HG02938 (cell line): ENCODE measurements at regions not wholly inside any gene's neighbourhood (a gene's known extent, or its start where the extent isn't known, plus 50 kb on each side); places are given as distances from the start of the nearest gene placed in this dataset.
"Not testable (repeated sequence)": the region's sequence is repeated elsewhere in the genome, so short reads cannot be mapped to it uniquely, and the experiment has no call there.

Experiments used
- ATAC-seq: cut with Tn5 transposase; IDR thresholded peaks from one replicate; pipeline ENCODE4 v1.9.1; 2021; ENCODE audit warnings: mild to moderate bottlenecking, moderate library complexity; ENCODE audit not compliant: unreplicated experiment

GRCh38 chr2:12465631-12466135, 251.1 kb upstream of the TRIB2 start:
- ATAC-seq: no peak

DNA sequence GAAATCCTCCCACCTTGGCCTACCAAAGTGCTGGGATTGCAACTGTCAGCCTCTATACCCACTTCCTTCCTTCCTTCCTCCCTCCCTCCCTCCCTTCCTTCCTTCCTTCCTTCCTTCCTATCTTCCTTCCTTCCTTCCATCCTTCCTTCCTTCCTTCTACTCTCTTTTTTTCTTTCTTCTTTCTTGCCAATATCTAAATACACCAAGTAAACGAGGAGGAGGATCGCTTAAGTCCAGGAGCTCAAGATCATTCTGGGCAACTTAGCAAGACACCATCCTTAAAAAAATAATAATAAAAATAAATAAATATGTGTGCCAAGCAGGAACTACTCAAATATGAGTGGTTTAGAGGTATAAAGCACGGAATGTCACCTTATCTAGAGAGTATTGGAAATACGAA, 249.4 kb upstream of the TRIB2 start:
- ATAC-seq: no peak

DNA sequence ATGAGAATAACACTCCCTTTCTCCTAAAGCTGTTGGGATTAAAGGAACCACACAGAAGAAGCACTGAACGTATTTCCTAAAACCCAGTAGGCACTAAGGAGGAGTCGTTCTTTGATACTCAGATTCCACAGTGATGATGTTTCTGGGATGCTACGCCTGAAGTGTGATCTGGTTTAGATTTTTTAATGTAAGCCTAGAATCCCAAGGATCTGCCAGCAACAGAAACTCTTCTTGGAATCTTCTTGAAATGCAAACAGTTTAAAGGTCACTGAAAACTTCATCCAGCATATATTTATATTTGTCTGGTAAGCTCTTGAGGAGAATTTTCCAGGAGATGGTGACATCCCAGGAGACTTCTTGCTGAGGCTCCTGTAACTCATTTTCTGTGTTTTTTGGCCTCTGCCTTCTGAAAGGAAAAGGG, 247.6 kb upstream of the TRIB2 start:
- no peak for ATAC-seq

GRCh38 chr2:12472265-12472664, 244.5 kb upstream of the TRIB2 start:
- ATAC-seq: not testable (repeated sequence)

DNA sequence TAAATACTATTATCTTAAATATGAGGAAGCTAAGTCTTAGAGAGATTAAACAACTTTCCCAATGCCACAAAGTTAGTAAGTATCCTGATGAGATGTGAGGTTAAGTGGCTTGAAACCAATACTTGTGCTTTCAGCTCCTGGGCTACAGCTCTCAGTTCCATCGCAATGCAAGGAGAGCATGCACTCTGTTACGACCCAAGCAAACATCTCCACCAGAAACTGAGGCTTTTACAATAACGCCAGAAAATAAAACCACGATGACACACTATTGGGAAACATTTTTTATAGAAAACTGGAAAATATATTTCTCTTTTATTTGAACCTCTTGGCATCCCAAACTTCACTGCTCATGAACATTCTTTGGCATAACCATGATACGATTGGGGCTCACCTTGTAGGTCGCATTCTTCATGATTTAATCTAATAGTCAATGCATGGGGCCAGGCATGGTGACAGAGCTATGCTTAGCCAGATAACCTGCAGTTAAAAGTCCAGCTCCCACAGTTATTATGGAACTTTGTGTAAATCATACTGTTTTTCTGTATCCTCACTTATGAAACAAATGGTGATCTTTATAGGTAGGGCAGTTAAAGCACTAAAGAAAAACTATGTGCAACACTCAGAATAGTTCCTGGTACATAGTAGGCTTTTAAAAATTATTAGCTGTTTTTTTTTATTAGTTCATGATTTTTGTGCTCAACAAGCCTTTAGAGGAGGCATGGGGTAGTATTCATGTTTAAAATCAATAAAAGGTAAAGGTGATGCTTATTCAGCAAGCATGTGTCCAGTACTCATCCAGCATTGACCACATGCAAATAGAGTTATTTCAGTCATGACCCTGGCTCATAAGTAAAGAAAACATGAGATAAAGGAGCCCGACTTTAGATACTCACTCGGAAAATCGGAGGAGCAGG, 238.3 kb upstream of the TRIB2 start:
- ATAC-seq: no peak

DNA sequence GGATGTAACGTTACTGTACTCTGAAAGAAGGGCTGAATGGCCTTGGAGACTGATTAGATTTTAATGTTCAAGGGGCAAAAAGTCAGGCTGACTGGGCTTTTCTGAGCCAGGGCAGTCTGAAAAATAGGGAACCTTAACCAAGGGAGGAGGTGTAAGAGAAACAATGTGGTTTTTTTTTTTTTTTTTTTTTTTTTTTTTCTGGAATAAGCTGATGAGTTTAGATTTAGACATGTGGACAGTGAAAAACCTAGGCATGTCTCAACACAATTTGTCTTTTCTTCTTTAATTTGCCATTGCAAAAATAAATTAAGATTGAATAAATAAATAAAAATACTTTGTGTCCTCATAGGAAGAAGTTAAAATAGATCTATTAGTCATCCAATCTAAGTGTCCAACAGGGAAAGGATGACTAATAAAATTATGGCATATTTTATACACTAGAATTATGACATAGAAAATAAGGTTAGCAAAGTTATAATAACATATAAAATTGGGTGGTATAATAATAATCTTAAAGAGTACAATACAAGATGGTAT, 237.6 kb upstream of the TRIB2 start:
- no peak for ATAC-seq

DNA sequence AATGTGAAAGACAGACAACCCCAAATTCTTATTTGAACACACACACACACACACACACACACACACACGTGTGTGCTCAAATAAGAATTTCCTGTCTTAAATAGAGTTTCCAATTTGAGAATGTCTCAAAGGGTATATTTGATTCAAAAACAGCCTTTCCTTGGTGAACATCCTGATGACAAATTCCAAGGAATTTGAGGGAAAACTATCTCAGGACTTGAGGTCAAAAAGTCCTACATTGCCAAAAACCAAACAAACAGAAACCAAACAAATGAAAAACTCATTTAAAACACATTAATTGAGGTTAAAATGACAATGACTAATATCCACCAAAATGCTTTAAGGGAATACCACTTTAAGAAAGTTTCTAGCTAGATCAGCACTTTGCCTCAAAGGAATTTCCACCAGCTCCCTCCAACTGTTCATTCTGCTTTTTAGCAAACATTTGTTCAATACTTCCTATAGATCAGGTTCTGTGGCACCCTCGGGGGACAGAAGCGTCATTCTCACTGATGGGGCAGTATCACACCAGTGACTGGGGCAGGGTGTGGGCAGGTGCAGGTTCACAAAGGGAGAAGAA, 232.1 kb upstream of the TRIB2 start:
- ATAC-seq: no peak

DNA sequence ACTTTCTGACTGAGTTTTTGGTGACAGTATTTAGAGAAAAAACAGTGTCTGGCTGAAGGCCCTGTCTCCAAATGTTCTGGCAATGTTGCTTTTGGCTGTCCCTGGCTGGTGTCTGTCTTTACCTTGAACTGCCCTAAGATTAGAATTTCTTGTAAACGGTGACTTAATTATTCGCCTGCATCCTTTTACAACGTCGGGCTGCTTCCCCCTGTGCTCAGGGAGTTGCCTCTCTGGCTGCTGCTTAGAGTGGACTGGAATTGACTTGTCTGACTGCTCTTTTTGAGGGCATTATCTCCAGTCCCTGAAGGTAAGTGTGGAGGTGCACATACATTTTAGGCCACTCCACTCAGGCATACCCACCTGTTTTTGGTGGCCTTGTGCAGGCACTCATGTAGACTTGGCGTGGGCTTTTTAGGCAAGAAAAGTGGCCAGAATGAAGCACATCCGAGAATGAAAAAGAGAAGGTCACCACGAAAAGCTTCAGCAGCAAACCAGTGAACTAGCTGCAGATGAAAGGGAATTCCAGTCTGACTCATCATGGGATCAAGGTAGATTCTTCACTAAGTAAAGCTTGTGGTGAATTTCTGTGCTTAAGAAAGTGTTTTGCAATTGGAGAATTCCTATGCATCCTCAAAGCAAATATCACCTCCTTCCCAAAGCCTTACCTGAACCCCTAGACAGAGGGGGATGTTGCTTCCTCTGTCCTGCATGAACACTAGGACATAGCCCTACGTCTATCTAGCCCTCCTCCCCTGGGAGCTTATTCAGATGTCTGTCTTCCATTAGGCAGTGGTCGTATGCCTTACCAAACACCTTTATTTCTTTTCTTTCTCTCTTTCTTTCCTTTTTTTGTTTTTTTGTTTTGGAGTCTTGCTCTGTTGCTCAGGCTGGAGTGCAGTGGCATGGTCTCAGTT, 230.3 kb upstream of the TRIB2 start:
- no peak for ATAC-seq

GRCh38 chr2:12487253-12488004, 229.3 kb upstream of the TRIB2 start:
- no peak for ATAC-seq

DNA sequence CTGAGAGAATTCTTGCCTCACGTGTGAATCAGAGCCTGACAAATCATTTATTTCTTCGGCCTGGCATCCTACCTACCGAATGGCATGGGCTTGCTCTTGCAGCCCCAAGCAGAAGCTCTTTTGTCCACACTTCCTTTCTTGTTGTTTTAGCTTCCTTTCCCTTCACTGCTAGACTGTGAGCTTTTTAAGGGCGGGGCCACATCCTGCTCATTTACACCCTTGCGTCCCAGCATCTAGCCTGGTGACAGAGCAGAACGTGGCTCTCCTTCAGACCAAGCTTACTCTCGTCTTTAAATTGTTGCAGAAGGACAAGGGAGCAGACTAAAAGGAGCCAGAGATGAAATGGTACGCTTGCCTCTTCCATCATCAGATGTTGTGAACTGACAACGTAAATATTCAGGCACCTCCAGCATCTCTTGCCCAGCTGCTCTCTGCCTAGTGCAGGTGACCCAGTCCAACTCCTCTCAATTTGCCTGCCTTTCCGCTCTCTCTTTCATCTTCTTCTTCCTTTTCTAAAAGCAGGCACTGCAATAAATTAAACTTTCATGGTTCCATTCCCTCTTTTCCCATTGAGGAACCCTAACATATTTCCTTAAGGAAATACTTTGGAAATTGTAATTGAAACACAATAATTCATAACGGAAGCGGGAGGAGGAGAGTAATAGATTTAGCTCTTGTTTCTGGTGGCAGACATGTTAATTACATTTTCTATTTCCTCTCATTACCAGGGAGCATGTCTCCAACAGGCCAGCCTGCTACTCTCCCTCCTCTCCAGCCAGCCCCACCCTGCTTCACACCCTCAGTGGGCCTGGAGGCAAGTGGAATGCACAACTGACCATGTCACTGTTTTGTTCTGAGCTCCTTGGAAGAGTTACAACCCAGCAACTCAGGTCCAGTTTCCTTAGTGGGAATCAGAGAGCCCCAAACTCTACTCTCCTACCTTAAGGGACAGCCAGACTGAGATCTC, 228.1 kb upstream of the TRIB2 start:
- no peak for ATAC-seq

DNA sequence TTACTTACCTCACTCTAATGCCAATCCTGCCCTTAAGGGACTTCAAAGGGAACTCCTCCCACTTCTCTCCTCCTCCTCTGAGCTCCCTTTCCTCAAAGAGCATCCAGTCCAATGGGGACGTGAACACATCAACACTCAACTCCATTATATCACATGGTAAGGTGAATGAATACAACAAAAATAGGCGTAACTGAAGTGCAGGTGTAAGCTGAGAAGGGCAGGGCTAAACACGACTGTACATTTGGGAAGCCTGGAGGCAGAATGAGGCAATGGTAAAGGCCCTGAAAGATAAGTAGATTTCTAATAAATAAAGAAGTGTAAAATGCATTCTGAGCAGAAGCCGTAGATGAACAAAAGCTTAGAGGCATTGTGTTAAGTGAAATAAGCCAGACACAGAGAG, 226.1 kb upstream of the TRIB2 start:
- ATAC-seq: no peak

DNA sequence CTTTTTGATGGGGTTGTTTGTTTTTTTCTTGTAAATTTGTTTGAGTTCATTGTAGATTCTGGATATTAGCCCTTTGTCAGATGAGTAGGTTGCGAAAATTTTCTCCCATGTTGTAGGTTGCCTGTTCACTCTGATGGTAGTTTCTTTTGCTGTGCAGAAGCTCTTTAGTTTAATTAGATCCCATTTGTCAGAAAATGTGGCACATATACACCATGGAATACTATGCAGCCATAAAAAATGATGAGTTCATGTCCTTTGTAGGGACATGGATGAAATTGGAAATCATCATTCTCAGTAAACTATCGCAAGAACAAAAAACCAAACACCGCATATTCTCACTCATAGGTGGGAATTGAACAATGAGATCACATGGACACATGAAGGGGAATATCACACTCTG, 224.4 kb upstream of the TRIB2 start:
- not testable (repeated sequence) for ATAC-seq

DNA sequence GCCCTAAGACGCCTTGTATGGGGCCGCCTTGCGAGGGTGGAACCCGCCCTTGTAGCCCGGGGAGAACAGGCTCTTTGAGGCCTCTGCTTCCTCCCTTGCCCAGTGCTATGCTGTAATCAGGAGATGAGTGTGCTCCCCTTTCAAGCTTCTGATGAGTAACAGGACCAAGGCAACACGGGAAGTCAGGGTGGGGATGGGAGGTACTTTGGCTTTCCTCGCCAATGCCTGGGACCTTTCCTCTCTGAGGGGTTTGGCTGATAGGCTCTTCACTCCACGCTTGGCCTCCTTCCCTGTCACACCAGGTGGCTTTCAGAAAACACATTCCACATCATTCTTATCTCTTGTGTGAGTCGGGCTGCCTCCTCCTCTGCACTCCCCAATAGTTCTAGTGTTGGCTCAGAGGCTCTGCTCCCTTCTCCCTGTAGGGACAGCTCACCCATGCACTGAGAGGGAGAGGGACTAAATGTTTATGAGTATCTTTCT, 223.7 kb upstream of the TRIB2 start:
- no peak for ATAC-seq

- no peak for ATAC-seq
These were observed 221.4 kb upstream of the TRIB2 start for GRCh38 chr2:12495247-12495868.

GRCh38 chr2:12498286-12498685, 218.4 kb upstream of the TRIB2 start:
- no peak for ATAC-seq

DNA sequence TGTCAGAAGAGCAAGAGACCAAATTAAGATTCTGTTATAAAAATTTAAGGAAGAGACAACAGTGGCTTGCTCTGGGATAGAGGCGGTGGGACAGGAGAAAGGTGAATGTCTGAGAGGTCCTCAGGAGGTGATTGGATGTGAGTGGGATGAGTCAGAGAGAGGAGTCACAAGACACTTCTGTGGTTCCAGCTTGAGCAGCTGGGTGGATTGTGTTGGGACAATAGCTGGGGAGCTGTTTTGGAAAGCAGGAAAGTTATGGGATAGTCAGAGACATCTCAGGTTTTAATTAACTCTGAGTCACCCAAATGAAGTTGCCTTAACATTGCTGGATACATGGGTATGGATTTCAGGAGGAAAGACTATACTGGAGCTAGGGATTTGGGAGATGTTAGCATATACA, 218.0 kb upstream of the TRIB2 start:
- ATAC-seq: no peak

GRCh38 chr2:12500899-12501298, 215.8 kb upstream of the TRIB2 start:
- ATAC-seq: no peak

GRCh38 chr2:12501469-12502158, 215.1 kb upstream of the TRIB2 start:
- ATAC-seq: peak; percentile 91
